GM12878 (cell line): ENCODE measurements at regions not wholly inside any gene's neighbourhood (a gene's known extent, or its start where the extent isn't known, plus 50 kb on each side); places are given as distances from the start of the nearest gene placed in this dataset.
A peak's percentile ranks its signal among the peaks of the same experiment; 100 is the strongest.
"Not testable (repeated sequence)": the region's sequence is repeated elsewhere in the genome, so short reads cannot be mapped to it uniquely, and the experiment has no call there.

Source experiments
- ATAC-seq: fragments of 200-7000 bp; cut with Tn5 transposase; 3 replicates; pipeline ENCODE4 v1.9.1; 2020; ENCODE audit warnings: mild to moderate bottlenecking, moderate library complexity
- BruUV-seq: library from RNA; stranded (reverse); fragments of 400-500 nt; replicated peaks from 2 replicates; lab custom pipeline; 2021; lab: Mats Ljungman, UMichigan
- CTCF ChIA-PET: fragments of 300-600 bp; sonication (Branson Sonifier 250); formaldehyde crosslinking; extraction: SDS; loops from one replicate; lab custom pipeline; 2021; ENCODE audit warnings: inconsistent platforms; lab: Yijun Ruan, JAX
- POLR2A ChIA-PET: fragments of 350-600 bp; formaldehyde crosslinking; extraction: SDS; loops from one replicate; lab custom pipeline; 2021; ENCODE audit warnings: inconsistent platforms; lab: Charles Lee
- RAD21 ChIA-PET: fragments of 300-600 bp; sonication (Branson Sonifier 250); formaldehyde crosslinking; loops from one replicate; lab custom pipeline; 2023; ENCODE audit warnings: antibody characterized with exemption; ENCODE audit not compliant: unreplicated experiment; lab: Charles Lee
- SMC1A ChIA-PET: fragments of 300-600 bp; sonication (Branson Sonifier 250); formaldehyde crosslinking; loops from one replicate; lab custom pipeline; 2023; ENCODE audit not compliant: unreplicated experiment, uncharacterized antibody; lab: Charles Lee
- DNase-seq: peaks from one replicate; pipeline ENCODE4 v3.0.0-alpha.2; 2011; ENCODE audit warnings: low read depth, low spot score
- FAIRE-seq: peaks from 3 replicates; lab custom pipeline; 2011; peaks lifted over from hg19 to GRCh38; lab: Jason Lieb, UNC
- H2AFZ ChIP-seq: 2 replicates; pipeline ENCODE4 v1.6.0; 2011; ENCODE audit warnings: low read depth, low read length, control low read depth; ENCODE audit not compliant: control insufficient read depth
- H3K27ac ChIP-seq: 2 replicates; pipeline ENCODE4 v1.5.1; 2011; ENCODE audit warnings: control low read depth; ENCODE audit not compliant: control insufficient read depth, insufficient read depth
- H3K27me3 ChIP-seq, 2 experiments: replicated peaks in 1 of 2; 2 replicates each; pipeline versions ENCODE4 v1.6.0 to v1.6.1; 2011; ENCODE audit warnings: low read length in 1 of 2; ENCODE audit not compliant: control insufficient read depth in 2 of 2, insufficient read depth in 2 of 2
- H3K36me3 ChIP-seq, 2 experiments: 2 replicates each; pipeline ENCODE4 v1.5.1; 2011; ENCODE audit warnings: low read length in 1 of 2; ENCODE audit not compliant: control insufficient read depth in 2 of 2, insufficient read depth in 2 of 2
- H3K4me1 ChIP-seq: 2 replicates; pipeline ENCODE4 v1.6.1; 2011; ENCODE audit warnings: mild to moderate bottlenecking, low read length, moderate library complexity, mixed read lengths; ENCODE audit not compliant: control insufficient read depth, insufficient read depth
- H3K4me2 ChIP-seq: 2 replicates; pipeline ENCODE4 v1.6.0; 2011; ENCODE audit warnings: control low read depth; ENCODE audit not compliant: control insufficient read depth, insufficient read depth
- H3K4me3 ChIP-seq: fragments of 200-600 bp; sonication (generic); 2 replicates; pipeline ENCODE4 v1.5.1; 2016
- H3K79me2 ChIP-seq: 2 replicates; pipeline ENCODE4 v1.6.0; 2011; ENCODE audit warnings: low read length; ENCODE audit not compliant: control insufficient read depth, insufficient read depth
- H3K9ac ChIP-seq: 2 replicates; pipeline ENCODE4 v1.8.0; 2011; ENCODE audit warnings: low read length, control low read depth, mixed read lengths; ENCODE audit not compliant: control insufficient read depth, insufficient read depth
- H3K9me3 ChIP-seq: replicated peaks from 3 replicates; pipeline ENCODE4 v1.5.1; 2011; ENCODE audit warnings: mild to moderate bottlenecking, low read length; ENCODE audit not compliant: control insufficient read depth, insufficient read depth
- H4K20me1 ChIP-seq: 2 replicates; pipeline ENCODE4 v1.6.0; 2011; ENCODE audit not compliant: control insufficient read depth, insufficient read depth
- CTCF ChIP-seq, 3 experiments: IDR thresholded peaks in 2 of 3; conservative IDR thresholded peaks in 1 of 3; 2 replicates each; pipeline ENCODE4 v1.5.1; 2011; ENCODE audit warnings: low read depth in 3 of 3, low read length in 3 of 3, mild to moderate bottlenecking in 3 of 3, control low read depth in 2 of 3, moderate library complexity in 2 of 3, inconsistent platforms in 1 of 3, mixed read lengths in 1 of 3; ENCODE audit not compliant: control insufficient read depth in 2 of 3, insufficient read depth in 1 of 3; ENCODE audit errors: extremely low read depth in 1 of 3
- SMC3 ChIP-seq: IDR thresholded peaks from 2 replicates; pipeline ENCODE4 v1.6.1; 2011; ENCODE audit warnings: low read length, improper control_type of control experiment, borderline replicate concordance
- WGBS: methylation state at CpG from one replicate; pipeline ENCODE4 v1.1.6; 2016; ENCODE audit warnings: low lambda C conversion rate; ENCODE audit not compliant: insufficient replicate concordance, insufficient coverage; ENCODE audit errors: missing lambda C conversion rate; 5-methylcytosine and 5-hydroxymethylcytosine counted together
- in situ Hi-C: fragments of 300-500 bp; cut with MboI; formaldehyde crosslinking; loops from 9 replicates; pipeline ENCODE4 v1.14.3; 2018; ENCODE audit warnings: mixed read lengths
- intact Hi-C: fragments of 100-400 bp; cut with micrococcal nuclease; formaldehyde crosslinking; loops from one replicate; pipeline ENCODE4 v1.14.2; 2022; ENCODE audit not compliant: unreplicated experiment

- 5% methylated on average over 2 of the region's 4 CpGs for WGBS
- H3K36me3 ChIP-seq, RAD21 ChIA-PET, DNase-seq, BruUV-seq, H3K4me3 ChIP-seq, H2AFZ ChIP-seq, H4K20me1 ChIP-seq, in situ Hi-C loops, H3K79me2 ChIP-seq, intact Hi-C loops, H3K9me3 ChIP-seq, CTCF ChIA-PET, H3K9ac ChIP-seq, H3K27ac ChIP-seq, H3K27me3 ChIP-seq, H3K4me1 ChIP-seq, H3K4me2 ChIP-seq, POLR2A ChIA-PET, SMC1A ChIA-PET: not testable (repeated sequence)
- peak; percentile 95 for ATAC-seq
- peak; percentile 88 for FAIRE-seq
- TF ChIP-seq SMC3: peak; percentile 15; the same call in 1 of the 2 replicates
- peak in 2 of 3 experiments; percentile 17 to 29; a peak in 1 of 6 replicates for TF ChIP-seq CTCF (IDR thresholded peaks at IDR 0.05 in 2 of 3, conservative IDR thresholded peaks at IDR 0.05 in 1 of 3; ENCODE audit: control insufficient read depth in 2 of 3, extremely low read depth in 1 of 3, insufficient read depth in 1 of 3, low read depth in 3 of 3, low read length in 3 of 3)
These were observed 207.5 kb upstream of the PLGLB1 start for GRCh38 chr2:87229091-87229689.

GRCh38 chr2:87229964-87230363, 208.3 kb upstream of the PLGLB1 start:
- RAD21 ChIA-PET, H3K9me3 ChIP-seq, H2AFZ ChIP-seq, BruUV-seq, intact Hi-C loops, H3K27ac ChIP-seq, H4K20me1 ChIP-seq, H3K79me2 ChIP-seq, in situ Hi-C loops, SMC1A ChIA-PET, POLR2A ChIA-PET, H3K9ac ChIP-seq, ATAC-seq, H3K4me3 ChIP-seq, H3K4me2 ChIP-seq, FAIRE-seq, DNase-seq, H3K27me3 ChIP-seq, H3K36me3 ChIP-seq, H3K4me1 ChIP-seq, CTCF ChIA-PET: not testable (repeated sequence)
- 52% methylated on average over 2 of the region's 4 CpGs for WGBS

GRCh38 chr2:87235333-87235981, 213.8 kb upstream of the PLGLB1 start:
- H3K4me3 ChIP-seq, in situ Hi-C loops, intact Hi-C loops, BruUV-seq, H3K9me3 ChIP-seq, H3K27ac ChIP-seq, H4K20me1 ChIP-seq, H3K27me3 ChIP-seq, H2AFZ ChIP-seq, POLR2A ChIA-PET, H3K4me2 ChIP-seq, RAD21 ChIA-PET, H3K36me3 ChIP-seq, H3K79me2 ChIP-seq, CTCF ChIA-PET, ATAC-seq, SMC1A ChIA-PET, FAIRE-seq, H3K4me1 ChIP-seq, DNase-seq, H3K9ac ChIP-seq: not testable (repeated sequence)
- 80% methylated on average over 1 of the region's 8 CpGs for WGBS
